ENCODE measurements at regions not wholly inside any gene's neighbourhood (a gene's known extent, or its start where the extent isn't known, plus 50 kb on each side); places are given as distances from the start of the nearest gene placed in this dataset.

DNA sequence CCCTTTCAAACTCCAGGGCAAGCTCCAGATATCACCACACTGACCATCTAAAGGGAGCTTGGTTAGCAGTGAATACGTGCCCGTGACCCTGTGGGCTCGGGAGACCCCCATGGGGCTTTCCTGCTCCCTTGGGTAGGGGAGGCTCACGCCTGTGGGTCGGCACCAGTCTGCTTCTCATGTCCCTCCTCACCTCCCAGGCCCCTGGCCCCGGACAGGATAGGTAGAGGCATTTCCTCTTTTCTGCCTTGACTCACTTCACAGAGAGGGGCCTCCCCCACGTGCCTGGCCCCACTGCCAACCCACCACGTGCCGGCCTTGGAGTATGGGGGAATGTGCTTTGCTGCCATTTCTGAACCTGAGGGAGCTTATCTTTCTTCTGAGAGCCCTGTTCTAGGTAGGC lies 131.3 kb upstream of the FAM20C start:
- no peak for TF ChIP-seq CEBPB (IDR thresholded peaks at IDR 0.05)
- no peak for TF ChIP-seq TAF1 (IDR thresholded peaks at IDR 0.05; ENCODE audit: low read depth)
- no peak for TF ChIP-seq ZBTB7A (IDR thresholded peaks at IDR 0.05; ENCODE audit: low read depth)
- TF ChIP-seq YY1 (IDR thresholded peaks at IDR 0.05; ENCODE audit: low read depth), result no peak
- no peak for TF ChIP-seq TCF12 (IDR thresholded peaks at IDR 0.05; ENCODE audit: low read depth)

DNA sequence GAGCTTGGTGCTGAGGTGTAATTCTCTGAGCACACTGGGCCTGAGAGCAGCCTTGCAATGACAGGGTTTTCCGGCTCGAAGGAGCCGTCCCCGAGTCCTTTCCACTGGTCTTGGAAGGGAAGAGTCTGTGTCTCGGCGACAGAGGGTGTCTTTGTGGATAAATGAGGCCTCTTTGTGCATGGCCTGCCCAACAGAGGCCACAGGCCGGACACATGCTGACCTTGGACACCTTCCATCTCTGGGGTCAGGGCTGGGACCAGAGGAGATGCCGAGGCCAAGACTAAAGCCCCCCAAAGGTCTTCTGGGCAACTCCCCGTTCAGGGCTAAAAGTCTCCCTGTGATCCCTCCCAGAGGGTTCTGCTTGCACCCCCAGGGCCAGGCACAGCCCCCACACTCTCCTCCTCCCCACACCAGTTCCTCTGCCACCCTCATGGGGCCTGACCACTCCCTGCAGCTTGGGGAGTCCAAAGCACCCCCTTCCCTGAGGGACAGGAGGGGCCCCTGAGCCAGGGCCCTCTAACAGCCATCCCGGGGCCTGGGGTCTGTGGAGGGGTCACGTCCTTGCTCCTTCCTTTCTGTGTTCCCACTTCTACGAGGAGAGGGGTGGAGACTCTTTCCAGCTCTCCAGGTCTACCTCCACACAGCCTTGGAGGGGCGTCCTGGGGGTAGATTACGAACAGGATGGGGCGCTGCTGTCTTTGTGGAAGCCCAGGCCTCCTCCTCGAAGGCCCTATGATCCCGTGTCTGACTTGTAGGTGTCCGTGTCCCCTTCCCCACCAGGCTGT lies 130.6 kb upstream of the FAM20C start:
- TF ChIP-seq RAD21 (IDR thresholded peaks at IDR 0.05; ENCODE audit: low read depth), result no peak
- TF ChIP-seq ZBTB7A (IDR thresholded peaks at IDR 0.05; ENCODE audit: low read depth), result no peak
- TF ChIP-seq TAF1 (IDR thresholded peaks at IDR 0.05; ENCODE audit: low read depth), result no peak
- TF ChIP-seq, protein P1, sequence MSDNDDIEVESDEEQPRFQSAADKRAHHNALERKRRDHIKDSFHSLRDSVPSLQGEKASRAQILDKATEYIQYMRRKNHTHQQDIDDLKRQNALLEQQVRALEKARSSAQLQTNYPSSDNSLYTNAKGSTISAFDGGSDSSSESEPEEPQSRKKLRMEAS (IDR thresholded peaks at IDR 0.05), result no peak

DNA sequence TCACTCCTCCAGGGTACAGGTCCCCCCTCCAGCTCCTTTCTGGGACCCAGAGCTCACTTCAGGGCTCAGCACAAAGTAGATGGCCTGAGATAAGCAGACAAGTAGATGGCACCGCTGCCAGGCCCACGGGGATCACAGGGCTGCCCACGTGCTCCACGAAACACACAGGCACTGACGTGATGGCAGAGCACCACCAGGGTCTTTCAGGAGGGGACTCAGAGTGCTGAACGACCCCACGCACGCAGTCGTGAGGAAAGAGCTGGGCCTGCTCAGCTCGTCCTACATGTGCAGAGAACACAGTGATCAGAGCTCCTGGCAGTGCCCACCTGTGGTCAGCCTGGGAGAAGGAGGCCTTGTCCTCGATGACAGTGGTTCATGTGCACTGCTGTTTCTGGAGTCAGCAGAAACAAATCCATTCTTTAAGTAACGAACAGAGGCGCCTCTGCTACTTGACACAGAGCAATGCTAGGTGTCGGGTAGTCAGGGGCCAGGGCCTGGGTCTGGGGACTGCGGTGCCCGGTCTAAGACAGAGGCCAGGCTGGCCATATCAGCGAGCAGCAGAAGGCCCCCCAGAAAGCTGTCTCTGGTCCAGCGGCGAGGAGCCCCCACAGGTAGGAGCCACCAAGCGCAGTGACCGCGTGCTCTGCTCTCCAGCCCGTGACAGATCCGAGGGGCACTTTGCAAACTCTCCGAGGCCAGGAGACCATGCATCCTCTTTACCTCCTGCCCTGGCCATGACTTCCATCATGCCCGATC lies 129.8 kb upstream of the FAM20C start:
- TF ChIP-seq, protein P2, sequence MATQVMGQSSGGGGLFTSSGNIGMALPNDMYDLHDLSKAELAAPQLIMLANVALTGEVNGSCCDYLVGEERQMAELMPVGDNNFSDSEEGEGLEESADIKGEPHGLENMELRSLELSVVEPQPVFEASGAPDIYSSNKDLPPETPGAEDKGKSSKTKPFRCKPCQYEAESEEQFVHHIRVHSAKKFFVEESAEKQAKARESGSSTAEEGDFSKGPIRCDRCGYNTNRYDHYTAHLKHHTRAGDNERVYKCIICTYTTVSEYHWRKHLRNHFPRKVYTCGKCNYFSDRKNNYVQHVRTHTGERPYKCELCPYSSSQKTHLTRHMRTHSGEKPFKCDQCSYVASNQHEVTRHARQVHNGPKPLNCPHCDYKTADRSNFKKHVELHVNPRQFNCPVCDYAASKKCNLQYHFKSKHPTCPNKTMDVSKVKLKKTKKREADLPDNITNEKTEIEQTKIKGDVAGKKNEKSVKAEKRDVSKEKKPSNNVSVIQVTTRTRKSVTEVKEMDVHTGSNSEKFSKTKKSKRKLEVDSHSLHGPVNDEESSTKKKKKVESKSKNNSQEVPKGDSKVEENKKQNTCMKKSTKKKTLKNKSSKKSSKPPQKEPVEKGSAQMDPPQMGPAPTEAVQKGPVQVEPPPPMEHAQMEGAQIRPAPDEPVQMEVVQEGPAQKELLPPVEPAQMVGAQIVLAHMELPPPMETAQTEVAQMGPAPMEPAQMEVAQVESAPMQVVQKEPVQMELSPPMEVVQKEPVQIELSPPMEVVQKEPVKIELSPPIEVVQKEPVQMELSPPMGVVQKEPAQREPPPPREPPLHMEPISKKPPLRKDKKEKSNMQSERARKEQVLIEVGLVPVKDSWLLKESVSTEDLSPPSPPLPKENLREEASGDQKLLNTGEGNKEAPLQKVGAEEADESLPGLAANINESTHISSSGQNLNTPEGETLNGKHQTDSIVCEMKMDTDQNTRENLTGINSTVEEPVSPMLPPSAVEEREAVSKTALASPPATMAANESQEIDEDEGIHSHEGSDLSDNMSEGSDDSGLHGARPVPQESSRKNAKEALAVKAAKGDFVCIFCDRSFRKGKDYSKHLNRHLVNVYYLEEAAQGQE (IDR thresholded peaks at IDR 0.05; ENCODE audit: low read depth), result no peak
- TF ChIP-seq FOXM1 (IDR thresholded peaks at IDR 0.05; ENCODE audit: borderline replicate concordance, low read depth) (no peak), EP300 (IDR thresholded peaks at IDR 0.05; ENCODE audit: borderline replicate concordance) (no peak), YY1 (IDR thresholded peaks at IDR 0.05; ENCODE audit: low read depth) (no peak), CREB1 (IDR thresholded peaks at IDR 0.05; ENCODE audit: low read depth) (no peak), RAD21 (IDR thresholded peaks at IDR 0.05; ENCODE audit: low read depth) (no peak), TAF1 (IDR thresholded peaks at IDR 0.05; ENCODE audit: low read depth) (no peak), TEAD4 (IDR thresholded peaks at IDR 0.05) (no peak), EGR1 (IDR thresholded peaks at IDR 0.05) (no peak), ZBTB7A (IDR thresholded peaks at IDR 0.05; ENCODE audit: low read depth) (no peak), CEBPB (IDR thresholded peaks at IDR 0.05) (no peak), NFIC (IDR thresholded peaks at IDR 0.05) (no peak), TCF12 (IDR thresholded peaks at IDR 0.05; ENCODE audit: low read depth) (no peak)
- TF ChIP-seq, protein P3, sequence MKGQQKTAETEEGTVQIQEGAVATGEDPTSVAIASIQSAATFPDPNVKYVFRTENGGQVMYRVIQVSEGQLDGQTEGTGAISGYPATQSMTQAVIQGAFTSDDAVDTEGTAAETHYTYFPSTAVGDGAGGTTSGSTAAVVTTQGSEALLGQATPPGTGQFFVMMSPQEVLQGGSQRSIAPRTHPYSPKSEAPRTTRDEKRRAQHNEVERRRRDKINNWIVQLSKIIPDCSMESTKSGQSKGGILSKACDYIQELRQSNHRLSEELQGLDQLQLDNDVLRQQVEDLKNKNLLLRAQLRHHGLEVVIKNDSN (IDR thresholded peaks at IDR 0.05), result no peak
- TF ChIP-seq, protein P1 (IDR thresholded peaks at IDR 0.05), result no peak

DNA sequence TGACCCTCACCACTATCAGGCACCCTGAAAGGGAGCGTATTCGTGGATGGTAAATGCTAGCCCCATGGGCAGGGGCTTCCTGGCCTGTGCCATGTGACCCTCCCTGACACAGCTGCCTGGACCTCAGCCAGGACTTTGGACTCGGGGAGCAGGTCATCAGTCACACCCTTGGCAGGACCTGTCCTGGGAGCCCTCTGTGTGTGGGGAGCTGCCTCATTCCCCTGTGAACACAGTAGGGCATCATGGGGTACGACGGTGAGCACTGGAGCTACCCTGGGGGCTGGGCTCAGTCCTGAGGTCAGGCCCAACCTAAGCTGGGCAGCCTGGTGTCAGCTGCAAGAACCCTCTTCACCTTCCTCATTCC lies 129.3 kb upstream of the FAM20C start:
- no peak for TF ChIP-seq TCF12 (IDR thresholded peaks at IDR 0.05; ENCODE audit: low read depth)
- no peak for TF ChIP-seq YY1 (IDR thresholded peaks at IDR 0.05; ENCODE audit: low read depth)
- TF ChIP-seq ZBTB7A (IDR thresholded peaks at IDR 0.05; ENCODE audit: low read depth), result no peak
- TF ChIP-seq CEBPB (IDR thresholded peaks at IDR 0.05), result no peak
- no peak for TF ChIP-seq TAF1 (IDR thresholded peaks at IDR 0.05; ENCODE audit: low read depth)
- TF ChIP-seq NFIC (IDR thresholded peaks at IDR 0.05), result no peak
- TF ChIP-seq, protein P2 (IDR thresholded peaks at IDR 0.05; ENCODE audit: low read depth), result no peak
- TF ChIP-seq EP300 (IDR thresholded peaks at IDR 0.05; ENCODE audit: borderline replicate concordance), result no peak
- TF ChIP-seq, protein P1 (IDR thresholded peaks at IDR 0.05), result no peak
- no peak for TF ChIP-seq RAD21 (IDR thresholded peaks at IDR 0.05; ENCODE audit: low read depth)
- TF ChIP-seq EGR1 (IDR thresholded peaks at IDR 0.05), result no peak
- no peak for TF ChIP-seq CREB1 (IDR thresholded peaks at IDR 0.05; ENCODE audit: low read depth)
- no peak for TF ChIP-seq TEAD4 (IDR thresholded peaks at IDR 0.05)
- TF ChIP-seq FOXM1 (IDR thresholded peaks at IDR 0.05; ENCODE audit: borderline replicate concordance, low read depth), result no peak
- TF ChIP-seq, protein P3 (IDR thresholded peaks at IDR 0.05), result no peak

DNA sequence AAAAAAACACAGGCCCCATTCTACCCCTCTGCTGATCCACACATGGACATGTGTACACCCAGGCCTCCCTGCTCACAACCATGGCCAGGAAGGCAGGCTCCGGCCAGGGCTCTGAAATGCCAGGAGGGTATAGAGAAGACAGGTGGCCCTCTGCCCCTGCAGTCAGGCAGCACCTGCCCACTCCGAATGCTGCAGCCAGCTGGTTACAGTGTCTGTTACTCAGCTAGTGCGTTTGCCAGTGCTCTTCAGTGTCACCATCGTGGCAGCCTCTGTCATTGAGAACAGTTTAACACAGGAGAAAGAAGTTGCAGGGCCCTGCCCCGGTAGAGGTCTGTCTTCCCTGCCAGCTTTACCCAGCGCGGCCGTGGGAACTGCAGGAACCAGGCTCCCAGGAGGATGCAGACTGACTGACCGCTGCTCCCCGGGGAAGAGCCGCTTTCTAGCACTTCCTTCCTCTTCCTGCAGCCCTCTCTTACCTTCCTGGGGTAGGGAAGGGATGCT lies 128.8 kb upstream of the FAM20C start:
- TF ChIP-seq TCF12 (IDR thresholded peaks at IDR 0.05; ENCODE audit: low read depth), result no peak
- no peak for TF ChIP-seq FOXM1 (IDR thresholded peaks at IDR 0.05; ENCODE audit: borderline replicate concordance, low read depth)
- TF ChIP-seq EP300 (IDR thresholded peaks at IDR 0.05; ENCODE audit: borderline replicate concordance), result no peak
- TF ChIP-seq ZBTB7A (IDR thresholded peaks at IDR 0.05; ENCODE audit: low read depth), result no peak
- no peak for TF ChIP-seq CEBPB (IDR thresholded peaks at IDR 0.05)
- TF ChIP-seq TEAD4 (IDR thresholded peaks at IDR 0.05), result no peak
- TF ChIP-seq EGR1 (IDR thresholded peaks at IDR 0.05), result no peak
- TF ChIP-seq, protein P2 (IDR thresholded peaks at IDR 0.05; ENCODE audit: low read depth), result no peak
- TF ChIP-seq, protein P1 (IDR thresholded peaks at IDR 0.05), result no peak
